K562 (cell line): ENCODE measurements at regions not wholly inside any gene's neighbourhood (a gene's known extent, or its start where the extent isn't known, plus 50 kb on each side); places are given as distances from the start of the nearest gene placed in this dataset.
A peak's percentile ranks its signal among the peaks of the same experiment; 100 is the strongest.

Experiments
- ARID1B ChIP-seq: fragments of 450-650 bp; IDR thresholded peaks from 2 replicates; pipeline ENCODE4 v1.6.1; 2016; ENCODE audit warnings: antibody characterized with exemption, mild to moderate bottlenecking, inconsistent platforms
- CEBPB ChIP-seq: fragments of 450-650 bp; IDR thresholded peaks from 2 replicates; pipeline ENCODE4 v1.6.1; 2016; ENCODE audit warnings: missing genetic modification characterization, missing compliant biosample characterization
- CHCHD3 ChIP-seq: fragments of 250-450 bp; sonication (Bioruptor Pico); IDR thresholded peaks from 2 replicates; pipeline ENCODE4 v2.1.2; 2022; ENCODE audit warnings: mild to moderate bottlenecking
- ELF1 ChIP-seq: fragments of 200-800 bp; sonication (Bioruptor generic); IDR thresholded peaks from 2 replicates; pipeline ENCODE4 v1.6.1; 2016; ENCODE audit warnings: missing genetic modification characterization, missing compliant biosample characterization
- FOXM1 ChIP-seq, 2 experiments: fragments of 450-650 bp in 1 of 2; sonication (generic) in 1 of 2; formaldehyde crosslinking in 1 of 2; IDR thresholded peaks; 2 replicates each; pipeline versions ENCODE4 v1.6.1 to v1.9.0; 2017 to 2022; ENCODE audit warnings: low read depth in 2 of 2, mild to moderate bottlenecking in 2 of 2, missing genetic modification reagents in 1 of 2, moderate library complexity in 1 of 2
- GTF2A2 ChIP-seq: IDR thresholded peaks from 2 replicates; pipeline ENCODE4 v1.6.1; 2016; ENCODE audit warnings: mild to moderate bottlenecking, missing genetic modification characterization, missing compliant biosample characterization
- NFRKB ChIP-seq: fragments of 450-650 bp; IDR thresholded peaks from 2 replicates; pipeline ENCODE4 v1.6.1; 2016; ENCODE audit warnings: low read depth
- SIX5 ChIP-seq, 2 experiments: IDR thresholded peaks; 2 replicates each; pipeline ENCODE4 v1.6.1; 2011; ENCODE audit warnings: low read length in 2 of 2, borderline replicate concordance in 1 of 2, low read depth in 1 of 2, mild to moderate bottlenecking in 1 of 2, moderate library complexity in 1 of 2; ENCODE audit not compliant: insufficient read depth in 1 of 2
- SRSF1 ChIP-seq: fragments of 200-400 bp; formaldehyde crosslinking; IDR thresholded peaks from 2 replicates; pipeline ENCODE4 v1.6.1; 2017; ENCODE audit warnings: mild to moderate bottlenecking, low read depth, low read length, moderate library complexity
- TRIM24 ChIP-seq, 2 experiments: fragments of 450-650 bp; IDR thresholded peaks; 2 replicates each; pipeline ENCODE4 v1.6.1; 2016
- U2AF1 ChIP-seq: fragments of 200-400 bp; formaldehyde crosslinking; optimal IDR thresholded peaks from 2 replicates; pipeline ENCODE3; 2017; ENCODE audit warnings: mild to moderate bottlenecking, low read depth, low read length, moderate library complexity
- ZBTB17 ChIP-seq: fragments of 450-650 bp; formaldehyde crosslinking; IDR thresholded peaks from 2 replicates; pipeline ENCODE4 v1.4.0; 2020; ENCODE audit warnings: mild to moderate bottlenecking
- ZBTB8A ChIP-seq: fragments of 450-650 bp; IDR thresholded peaks from 2 replicates; pipeline ENCODE4 v1.6.1; 2018; ENCODE audit warnings: mild to moderate bottlenecking, moderate library complexity; ENCODE audit not compliant: partially characterized antibody
- ZNF347 ChIP-seq: fragments of 450-650 bp; formaldehyde crosslinking; IDR thresholded peaks from 2 replicates; pipeline ENCODE4 v1.4.0; 2020; ENCODE audit warnings: low read depth, mild to moderate bottlenecking, moderate library complexity
- ZNF354B ChIP-seq: fragments of 250-450 bp; sonication (Bioruptor Pico); IDR thresholded peaks from 2 replicates; pipeline ENCODE4 v1.4.0; 2020
- ZNF764 ChIP-seq: fragments of 250-450 bp; sonication (Bioruptor Pico); IDR thresholded peaks from 2 replicates; pipeline ENCODE4 v1.4.0; 2020; ENCODE audit warnings: low read depth, mild to moderate bottlenecking, moderate library complexity
- TF ChIP-seq, protein P1 (sequence below): sonication (generic); formaldehyde crosslinking; IDR thresholded peaks from 2 replicates; pipeline ENCODE4 v1.8.0; 2022; ENCODE audit warnings: mild to moderate bottlenecking, missing genetic modification reagents, borderline replicate concordance
- TF ChIP-seq, protein P2 (sequence below): fragments of 450-650 bp; IDR thresholded peaks from 2 replicates; pipeline ENCODE4 v1.6.1; 2016; ENCODE audit warnings: mild to moderate bottlenecking
- TF ChIP-seq, protein P3 (sequence below), 3 experiments: IDR thresholded peaks in 2 of 3; conservative IDR thresholded peaks in 1 of 3; 2 replicates each; pipeline ENCODE4 v1.5.1; 2011 to 2012; ENCODE audit warnings: low read length in 3 of 3, mild to moderate bottlenecking in 3 of 3, control low read depth in 2 of 3, improper control_type of control experiment in 1 of 3, inconsistent platforms in 1 of 3, low read depth in 1 of 3, mixed read lengths in 1 of 3, moderate library complexity in 1 of 3; ENCODE audit not compliant: insufficient read depth in 2 of 3
- TF ChIP-seq, protein P4 (sequence below): fragments of 450-650 bp; IDR thresholded peaks from 2 replicates; pipeline ENCODE4 v1.6.1; 2017; ENCODE audit warnings: antibody characterized with exemption

DNA sequence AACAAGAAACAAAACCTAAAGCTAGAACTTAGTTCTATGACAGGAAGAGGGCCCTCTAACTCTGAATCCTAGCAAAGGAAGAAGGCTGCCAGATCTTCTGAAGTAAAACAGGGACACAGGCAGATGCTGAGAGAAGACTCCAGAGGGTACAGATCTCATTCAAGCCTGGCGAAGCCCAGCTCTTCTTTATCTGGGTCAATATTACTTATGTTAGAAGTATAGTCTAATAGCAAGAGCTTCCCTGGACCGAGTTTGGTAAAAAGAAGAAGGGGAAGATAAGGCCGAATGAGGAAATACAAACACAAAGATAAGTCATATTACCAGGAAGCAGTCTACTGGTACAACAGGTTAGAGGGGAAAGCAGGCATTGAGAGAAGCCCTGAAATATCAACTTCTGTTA is 79.9 kb upstream of the CCDC91 start (continued):
- TF ChIP-seq, protein P1, sequence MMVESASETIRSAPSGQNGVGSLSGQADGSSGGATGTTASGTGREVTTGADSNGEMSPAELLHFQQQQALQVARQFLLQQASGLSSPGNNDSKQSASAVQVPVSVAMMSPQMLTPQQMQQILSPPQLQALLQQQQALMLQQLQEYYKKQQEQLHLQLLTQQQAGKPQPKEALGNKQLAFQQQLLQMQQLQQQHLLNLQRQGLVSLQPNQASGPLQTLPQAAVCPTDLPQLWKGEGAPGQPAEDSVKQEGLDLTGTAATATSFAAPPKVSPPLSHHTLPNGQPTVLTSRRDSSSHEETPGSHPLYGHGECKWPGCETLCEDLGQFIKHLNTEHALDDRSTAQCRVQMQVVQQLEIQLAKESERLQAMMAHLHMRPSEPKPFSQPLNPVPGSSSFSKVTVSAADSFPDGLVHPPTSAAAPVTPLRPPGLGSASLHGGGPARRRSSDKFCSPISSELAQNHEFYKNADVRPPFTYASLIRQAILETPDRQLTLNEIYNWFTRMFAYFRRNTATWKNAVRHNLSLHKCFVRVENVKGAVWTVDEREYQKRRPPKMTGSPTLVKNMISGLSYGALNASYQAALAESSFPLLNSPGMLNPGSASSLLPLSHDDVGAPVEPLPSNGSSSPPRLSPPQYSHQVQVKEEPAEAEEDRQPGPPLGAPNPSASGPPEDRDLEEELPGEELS (CRISPR knock-in tag) = no peak
- TF ChIP-seq FOXM1 (IDR thresholded peaks at IDR 0.05; ENCODE audit: low read depth) (no peak), FOXM1 (CRISPR knock-in tag; IDR thresholded peaks at IDR 0.05; ENCODE audit: low read depth) (no peak), ELF1 (tag) (peak; percentile 50), ARID1B (peak; percentile 47; the same call in 1 of the 2 replicates), ZBTB17 (CRISPR knock-in tag) (no peak), ZNF764 (CRISPR knock-in tag) (no peak), ZBTB8A (no peak), CEBPB (tag) (no peak), CHCHD3 (no peak), SIX5 (IDR thresholded peaks at IDR 0.05; ENCODE audit: borderline replicate concordance in 1 of 2, insufficient read depth in 1 of 2, low read depth in 1 of 2, low read length in 2 of 2) (no peak), ZNF347 (no peak), SRSF1 (no peak), ZNF354B (CRISPR knock-in tag) (no peak), NFRKB (0 out of 2 replicates have a peak, but pooled peaks have one; percentile 46), GTF2A2 (no peak), TRIM24 (IDR thresholded peaks at IDR 0.05) (0 out of 4 replicates have a peak, but pooled peaks of 1 of the 2 experiments have one; percentile 19), U2AF1 (no peak)
- TF ChIP-seq, protein P2, sequence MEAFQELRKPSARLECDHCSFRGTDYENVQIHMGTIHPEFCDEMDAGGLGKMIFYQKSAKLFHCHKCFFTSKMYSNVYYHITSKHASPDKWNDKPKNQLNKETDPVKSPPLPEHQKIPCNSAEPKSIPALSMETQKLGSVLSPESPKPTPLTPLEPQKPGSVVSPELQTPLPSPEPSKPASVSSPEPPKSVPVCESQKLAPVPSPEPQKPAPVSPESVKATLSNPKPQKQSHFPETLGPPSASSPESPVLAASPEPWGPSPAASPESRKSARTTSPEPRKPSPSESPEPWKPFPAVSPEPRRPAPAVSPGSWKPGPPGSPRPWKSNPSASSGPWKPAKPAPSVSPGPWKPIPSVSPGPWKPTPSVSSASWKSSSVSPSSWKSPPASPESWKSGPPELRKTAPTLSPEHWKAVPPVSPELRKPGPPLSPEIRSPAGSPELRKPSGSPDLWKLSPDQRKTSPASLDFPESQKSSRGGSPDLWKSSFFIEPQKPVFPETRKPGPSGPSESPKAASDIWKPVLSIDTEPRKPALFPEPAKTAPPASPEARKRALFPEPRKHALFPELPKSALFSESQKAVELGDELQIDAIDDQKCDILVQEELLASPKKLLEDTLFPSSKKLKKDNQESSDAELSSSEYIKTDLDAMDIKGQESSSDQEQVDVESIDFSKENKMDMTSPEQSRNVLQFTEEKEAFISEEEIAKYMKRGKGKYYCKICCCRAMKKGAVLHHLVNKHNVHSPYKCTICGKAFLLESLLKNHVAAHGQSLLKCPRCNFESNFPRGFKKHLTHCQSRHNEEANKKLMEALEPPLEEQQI = peak; percentile 86; the same call in 1 of the 2 replicates
- TF ChIP-seq, protein P3, sequence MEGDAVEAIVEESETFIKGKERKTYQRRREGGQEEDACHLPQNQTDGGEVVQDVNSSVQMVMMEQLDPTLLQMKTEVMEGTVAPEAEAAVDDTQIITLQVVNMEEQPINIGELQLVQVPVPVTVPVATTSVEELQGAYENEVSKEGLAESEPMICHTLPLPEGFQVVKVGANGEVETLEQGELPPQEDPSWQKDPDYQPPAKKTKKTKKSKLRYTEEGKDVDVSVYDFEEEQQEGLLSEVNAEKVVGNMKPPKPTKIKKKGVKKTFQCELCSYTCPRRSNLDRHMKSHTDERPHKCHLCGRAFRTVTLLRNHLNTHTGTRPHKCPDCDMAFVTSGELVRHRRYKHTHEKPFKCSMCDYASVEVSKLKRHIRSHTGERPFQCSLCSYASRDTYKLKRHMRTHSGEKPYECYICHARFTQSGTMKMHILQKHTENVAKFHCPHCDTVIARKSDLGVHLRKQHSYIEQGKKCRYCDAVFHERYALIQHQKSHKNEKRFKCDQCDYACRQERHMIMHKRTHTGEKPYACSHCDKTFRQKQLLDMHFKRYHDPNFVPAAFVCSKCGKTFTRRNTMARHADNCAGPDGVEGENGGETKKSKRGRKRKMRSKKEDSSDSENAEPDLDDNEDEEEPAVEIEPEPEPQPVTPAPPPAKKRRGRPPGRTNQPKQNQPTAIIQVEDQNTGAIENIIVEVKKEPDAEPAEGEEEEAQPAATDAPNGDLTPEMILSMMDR (IDR thresholded peaks at IDR 0.05 in 2 of 3, conservative IDR thresholded peaks at IDR 0.05 in 1 of 3; ENCODE audit: insufficient read depth in 2 of 3, low read depth in 1 of 3, low read length in 3 of 3) = peak; percentile 28 to 45 (median 34); a peak in 3 of 6 replicates
- TF ChIP-seq, protein P4, sequence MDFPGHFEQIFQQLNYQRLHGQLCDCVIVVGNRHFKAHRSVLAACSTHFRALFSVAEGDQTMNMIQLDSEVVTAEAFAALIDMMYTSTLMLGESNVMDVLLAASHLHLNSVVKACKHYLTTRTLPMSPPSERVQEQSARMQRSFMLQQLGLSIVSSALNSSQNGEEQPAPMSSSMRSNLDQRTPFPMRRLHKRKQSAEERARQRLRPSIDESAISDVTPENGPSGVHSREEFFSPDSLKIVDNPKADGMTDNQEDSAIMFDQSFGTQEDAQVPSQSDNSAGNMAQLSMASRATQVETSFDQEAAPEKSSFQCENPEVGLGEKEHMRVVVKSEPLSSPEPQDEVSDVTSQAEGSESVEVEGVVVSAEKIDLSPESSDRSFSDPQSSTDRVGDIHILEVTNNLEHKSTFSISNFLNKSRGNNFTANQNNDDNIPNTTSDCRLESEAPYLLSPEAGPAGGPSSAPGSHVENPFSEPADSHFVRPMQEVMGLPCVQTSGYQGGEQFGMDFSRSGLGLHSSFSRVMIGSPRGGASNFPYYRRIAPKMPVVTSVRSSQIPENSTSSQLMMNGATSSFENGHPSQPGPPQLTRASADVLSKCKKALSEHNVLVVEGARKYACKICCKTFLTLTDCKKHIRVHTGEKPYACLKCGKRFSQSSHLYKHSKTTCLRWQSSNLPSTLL = no peak
